ENCODE measurements at regions not wholly inside any gene's neighbourhood (a gene's known extent, or its start where the extent isn't known, plus 50 kb on each side); places are given as distances from the start of the nearest gene placed in this dataset.

- no peak for DNase-seq (ENCODE audit: low spot score)
- Histone ChIP-seq H3K27ac (no peak overlapping the region), H3K4me1 (ENCODE audit: insufficient read depth) (peaks cover 5% of the 10 kb centered on the region), H3K79me2 (no peaks in the 10 kb centered on the region), H2AFZ (no peak overlapping the region), H3K4me2 (no peak overlapping the region), H3K36me3 (replicated peaks; ENCODE audit: insufficient read depth, low read depth) (no peaks in the 10 kb centered on the region), H3K9me2 (replicated peaks; ENCODE audit: insufficient read depth) (no peaks in the 10 kb centered on the region), H4K20me1 (ENCODE audit: insufficient read depth, poor library complexity, severe bottlenecking) (no peaks in the 10 kb centered on the region), H3K27me3 (no peaks in the 10 kb centered on the region), H3K9me3 (ENCODE audit: low read depth) (no peaks in the 10 kb centered on the region), H3K4me3 (no peak overlapping the region)
- WGBS (ENCODE audit: low lambda C conversion rate, missing lambda C conversion rate), result 69% methylated on average over 2 of the region's 2 CpGs
- no peak for TF ChIP-seq EZH2phosphoT487 (IDR thresholded peaks at IDR 0.05; ENCODE audit: low read depth, severe bottlenecking, unreplicated experiment)
- TF ChIP-seq EZH2 (IDR thresholded peaks at IDR 0.05; ENCODE audit: borderline replicate concordance), result no peak
- TF ChIP-seq CTCF (IDR thresholded peaks at IDR 0.05; ENCODE audit: poor library complexity), result no peak
Observed at GRCh38 chr1:193411215-193411614, 224.8 kb upstream of the B3GALT2 start.

- Histone ChIP-seq H3K9me3 (ENCODE audit: low read depth) (no peaks in the 10 kb centered on the region), H3K79me2 (no peaks in the 10 kb centered on the region), H3K4me1 (ENCODE audit: insufficient read depth) (peaks cover 5% of the 10 kb centered on the region), H3K36me3 (replicated peaks; ENCODE audit: insufficient read depth, low read depth) (no peaks in the 10 kb centered on the region), H2AFZ (no peak overlapping the region), H3K4me2 (peak overlapping the region; percentile 1), H3K27ac (peak overlapping the region; percentile 30), H3K9me2 (replicated peaks; ENCODE audit: insufficient read depth) (no peaks in the 10 kb centered on the region), H3K4me3 (no peak overlapping the region), H4K20me1 (ENCODE audit: insufficient read depth, poor library complexity, severe bottlenecking) (no peaks in the 10 kb centered on the region), H3K27me3 (no peaks in the 10 kb centered on the region)
- no peak for TF ChIP-seq EZH2phosphoT487 (IDR thresholded peaks at IDR 0.05; ENCODE audit: low read depth, severe bottlenecking, unreplicated experiment)
- TF ChIP-seq EZH2 (IDR thresholded peaks at IDR 0.05; ENCODE audit: borderline replicate concordance), result no peak
- TF ChIP-seq CTCF (IDR thresholded peaks at IDR 0.05; ENCODE audit: poor library complexity), result no peak
- peak; percentile 79 for DNase-seq (ENCODE audit: low spot score)
- 40% methylated on average over 9 of the region's 9 CpGs for WGBS (ENCODE audit: low lambda C conversion rate, missing lambda C conversion rate)
Observed at GRCh38 chr1:193408782-193409293, 222.4 kb upstream of the B3GALT2 start.

- WGBS (ENCODE audit: low lambda C conversion rate, missing lambda C conversion rate), result 17% methylated on average over 4 of the region's 4 CpGs
- H4K20me1 ChIP-seq (ENCODE audit: insufficient read depth, poor library complexity, severe bottlenecking), result no peaks in the 10 kb centered on the region
- H2AFZ ChIP-seq, result no peak overlapping the region
- H3K27ac ChIP-seq, result no peak overlapping the region
- no peaks in the 10 kb centered on the region for H3K9me3 ChIP-seq (ENCODE audit: low read depth)
- H3K4me1 ChIP-seq (ENCODE audit: insufficient read depth), result peaks cover 5% of the 10 kb centered on the region
- TF ChIP-seq EZH2 (IDR thresholded peaks at IDR 0.05; ENCODE audit: borderline replicate concordance), result no peak
- TF ChIP-seq EZH2phosphoT487 (IDR thresholded peaks at IDR 0.05; ENCODE audit: low read depth, severe bottlenecking, unreplicated experiment), result no peak
- peak; percentile 69 for TF ChIP-seq CTCF (IDR thresholded peaks at IDR 0.05; ENCODE audit: poor library complexity)
- H3K36me3 ChIP-seq (replicated peaks; ENCODE audit: insufficient read depth, low read depth), result no peaks in the 10 kb centered on the region
- no peaks in the 10 kb centered on the region for H3K27me3 ChIP-seq
- H3K4me3 ChIP-seq, result no peak overlapping the region
- no peak overlapping the region for H3K4me2 ChIP-seq
- no peaks in the 10 kb centered on the region for H3K79me2 ChIP-seq
- peak; percentile 62 for DNase-seq (ENCODE audit: low spot score)
- H3K9me2 ChIP-seq (replicated peaks; ENCODE audit: insufficient read depth), result no peaks in the 10 kb centered on the region
Observed at GRCh38 chr1:193406901-193407300, 220.5 kb upstream of the B3GALT2 start.

- Histone ChIP-seq H3K9me3 (ENCODE audit: low read depth) (no peaks in the 10 kb centered on the region), H3K4me2 (no peak overlapping the region), H3K27me3 (no peaks in the 10 kb centered on the region), H3K27ac (no peak overlapping the region), H3K36me3 (replicated peaks; ENCODE audit: insufficient read depth, low read depth) (no peaks in the 10 kb centered on the region), H2AFZ (no peak overlapping the region), H3K79me2 (no peaks in the 10 kb centered on the region), H3K4me1 (ENCODE audit: insufficient read depth) (peaks cover 2% of the 10 kb centered on the region), H3K4me3 (no peak overlapping the region), H3K9me2 (replicated peaks; ENCODE audit: insufficient read depth) (no peaks in the 10 kb centered on the region), H4K20me1 (ENCODE audit: insufficient read depth, poor library complexity, severe bottlenecking) (no peaks in the 10 kb centered on the region)
- WGBS (ENCODE audit: low lambda C conversion rate, missing lambda C conversion rate), result 95% methylated on average over 2 of the region's 2 CpGs
- DNase-seq (ENCODE audit: low spot score), result no peak
- TF ChIP-seq CTCF (IDR thresholded peaks at IDR 0.05; ENCODE audit: poor library complexity), result no peak
- no peak for TF ChIP-seq EZH2phosphoT487 (IDR thresholded peaks at IDR 0.05; ENCODE audit: low read depth, severe bottlenecking, unreplicated experiment)
- no peak for TF ChIP-seq EZH2 (IDR thresholded peaks at IDR 0.05; ENCODE audit: borderline replicate concordance)
Observed at GRCh38 chr1:193404236-193404635, 217.8 kb upstream of the B3GALT2 start.
